ENCODE measurements at regions not wholly inside any gene's neighbourhood (a gene's known extent, or its start where the extent isn't known, plus 50 kb on each side); places are given as distances from the start of the nearest gene placed in this dataset.
"Not testable (repeated sequence)": the region's sequence is repeated elsewhere in the genome, so short reads cannot be mapped to it uniquely, and the experiment has no call there.

- Histone ChIP-seq H3K27me3 (ENCODE audit: control insufficient read depth, insufficient read depth, low read length) (no peaks in the 10 kb centered on the region), H3K4me1 (no peaks in the 10 kb centered on the region), H3K9me3 (ENCODE audit: control insufficient read depth, low read length) (no peaks in the 10 kb centered on the region), H3K79me2 (no peaks in the 10 kb centered on the region), H3K9ac (no peak overlapping the region), H3K27ac (no peak overlapping the region), H2AFZ (no peak overlapping the region), H3K4me2 (ENCODE audit: low read length) (no peak overlapping the region), H3K4me3 (ENCODE audit: low read depth, low read length) (no peak overlapping the region), H3K36me3 (ENCODE audit: control insufficient read depth, insufficient read depth, low read length) (no peaks in the 10 kb centered on the region)
- TF ChIP-seq, protein P1, sequence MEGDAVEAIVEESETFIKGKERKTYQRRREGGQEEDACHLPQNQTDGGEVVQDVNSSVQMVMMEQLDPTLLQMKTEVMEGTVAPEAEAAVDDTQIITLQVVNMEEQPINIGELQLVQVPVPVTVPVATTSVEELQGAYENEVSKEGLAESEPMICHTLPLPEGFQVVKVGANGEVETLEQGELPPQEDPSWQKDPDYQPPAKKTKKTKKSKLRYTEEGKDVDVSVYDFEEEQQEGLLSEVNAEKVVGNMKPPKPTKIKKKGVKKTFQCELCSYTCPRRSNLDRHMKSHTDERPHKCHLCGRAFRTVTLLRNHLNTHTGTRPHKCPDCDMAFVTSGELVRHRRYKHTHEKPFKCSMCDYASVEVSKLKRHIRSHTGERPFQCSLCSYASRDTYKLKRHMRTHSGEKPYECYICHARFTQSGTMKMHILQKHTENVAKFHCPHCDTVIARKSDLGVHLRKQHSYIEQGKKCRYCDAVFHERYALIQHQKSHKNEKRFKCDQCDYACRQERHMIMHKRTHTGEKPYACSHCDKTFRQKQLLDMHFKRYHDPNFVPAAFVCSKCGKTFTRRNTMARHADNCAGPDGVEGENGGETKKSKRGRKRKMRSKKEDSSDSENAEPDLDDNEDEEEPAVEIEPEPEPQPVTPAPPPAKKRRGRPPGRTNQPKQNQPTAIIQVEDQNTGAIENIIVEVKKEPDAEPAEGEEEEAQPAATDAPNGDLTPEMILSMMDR (IDR thresholded peaks at IDR 0.05): no peak
Measured at GRCh38 chr10:121276822-121277221, 321.4 kb downstream of the FGFR2 start.

GRCh38 chr10:121278386-121278785, 319.9 kb downstream of the FGFR2 start:
- not testable (repeated sequence) for H3K27ac ChIP-seq; H3K79me2 ChIP-seq; H3K4me2 ChIP-seq (ENCODE audit: low read length); H3K27me3 ChIP-seq (ENCODE audit: control insufficient read depth, insufficient read depth, low read length); H3K9ac ChIP-seq; H3K36me3 ChIP-seq (ENCODE audit: control insufficient read depth, insufficient read depth, low read length); H3K4me3 ChIP-seq (ENCODE audit: low read depth, low read length); H3K4me1 ChIP-seq; H2AFZ ChIP-seq; H3K9me3 ChIP-seq (ENCODE audit: control insufficient read depth, low read length)

- TF ChIP-seq, protein P1 (IDR thresholded peaks at IDR 0.05): no peak
- no peak overlapping the region for H3K4me2 ChIP-seq (ENCODE audit: low read length)
- no peak overlapping the region for H3K4me3 ChIP-seq (ENCODE audit: low read depth, low read length)
- no peak overlapping the region for H3K9ac ChIP-seq
- no peak overlapping the region for H3K27ac ChIP-seq
- no peak overlapping the region for H2AFZ ChIP-seq
- H3K36me3 ChIP-seq (ENCODE audit: control insufficient read depth, insufficient read depth, low read length): no peaks in the 10 kb centered on the region
- H3K79me2 ChIP-seq: no peaks in the 10 kb centered on the region
- H3K4me1 ChIP-seq: peaks cover 18% of the 10 kb centered on the region
- H3K9me3 ChIP-seq (ENCODE audit: control insufficient read depth, low read length): no peaks in the 10 kb centered on the region
- no peaks in the 10 kb centered on the region for H3K27me3 ChIP-seq (ENCODE audit: control insufficient read depth, insufficient read depth, low read length)
Measured at GRCh38 chr10:121281576-121281975, 316.7 kb downstream of the FGFR2 start.

DNA sequence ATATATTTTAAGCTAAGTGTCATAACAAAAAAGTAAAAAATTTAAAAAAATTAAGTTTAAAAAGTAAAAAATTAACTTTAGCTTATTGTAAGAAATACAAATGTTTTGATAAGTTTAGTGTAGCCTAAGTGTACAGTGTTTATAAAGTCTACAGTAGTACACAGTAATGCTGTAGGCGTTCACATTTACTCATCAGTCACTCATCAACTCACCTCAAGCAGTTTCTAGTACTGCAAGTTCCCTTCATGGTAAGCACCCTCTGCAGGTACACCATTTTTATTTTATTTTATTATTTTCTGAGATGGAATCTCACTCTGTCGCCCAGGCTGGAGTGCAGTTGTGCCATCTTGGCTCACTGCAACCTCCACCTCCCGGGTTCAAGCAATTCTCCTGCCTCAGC, 316.0 kb downstream of the FGFR2 start:
- TF ChIP-seq, protein P1 (IDR thresholded peaks at IDR 0.05): no peak
- no peak overlapping the region for H3K4me3 ChIP-seq (ENCODE audit: low read depth, low read length)
- H3K27ac ChIP-seq: no peak overlapping the region
- H3K9me3 ChIP-seq (ENCODE audit: control insufficient read depth, low read length): no peaks in the 10 kb centered on the region
- no peaks in the 10 kb centered on the region for H3K36me3 ChIP-seq (ENCODE audit: control insufficient read depth, insufficient read depth, low read length)
- H3K4me2 ChIP-seq (ENCODE audit: low read length): no peak overlapping the region
- H3K9ac ChIP-seq: no peak overlapping the region
- H3K79me2 ChIP-seq: no peaks in the 10 kb centered on the region
- H3K4me1 ChIP-seq: peaks cover 18% of the 10 kb centered on the region
- no peak overlapping the region for H2AFZ ChIP-seq
- no peaks in the 10 kb centered on the region for H3K27me3 ChIP-seq (ENCODE audit: control insufficient read depth, insufficient read depth, low read length)

- H2AFZ ChIP-seq: no peak overlapping the region
- no peak overlapping the region for H3K27ac ChIP-seq
- H3K4me1 ChIP-seq: peaks cover 18% of the 10 kb centered on the region
- no peak overlapping the region for H3K9ac ChIP-seq
- H3K4me3 ChIP-seq (ENCODE audit: low read depth, low read length): no peak overlapping the region
- H3K9me3 ChIP-seq (ENCODE audit: control insufficient read depth, low read length): no peaks in the 10 kb centered on the region
- H3K36me3 ChIP-seq (ENCODE audit: control insufficient read depth, insufficient read depth, low read length): no peaks in the 10 kb centered on the region
- no peaks in the 10 kb centered on the region for H3K79me2 ChIP-seq
- TF ChIP-seq, protein P1 (IDR thresholded peaks at IDR 0.05): no peak
- no peaks in the 10 kb centered on the region for H3K27me3 ChIP-seq (ENCODE audit: control insufficient read depth, insufficient read depth, low read length)
- no peak overlapping the region for H3K4me2 ChIP-seq (ENCODE audit: low read length)
Measured at GRCh38 chr10:121282797-121283515, 315.3 kb downstream of the FGFR2 start.
